Left forelimb (tissue), 1 donor: ENCODE measurements at regions not wholly inside any gene's neighbourhood (a gene's known extent, or its start where the extent isn't known, plus 50 kb on each side); places are given as distances from the start of the nearest gene placed in this dataset.

ENCODE experiments used
- DNase-seq: peaks from one replicate; pipeline ENCODE4 v3.0.0-alpha.2; 2018; ENCODE audit warnings: low spot score

GRCh38 chr7:25360451-25360850 is 132.2 kb upstream of the NPVF start:
- DNase-seq, result no peak

DNA sequence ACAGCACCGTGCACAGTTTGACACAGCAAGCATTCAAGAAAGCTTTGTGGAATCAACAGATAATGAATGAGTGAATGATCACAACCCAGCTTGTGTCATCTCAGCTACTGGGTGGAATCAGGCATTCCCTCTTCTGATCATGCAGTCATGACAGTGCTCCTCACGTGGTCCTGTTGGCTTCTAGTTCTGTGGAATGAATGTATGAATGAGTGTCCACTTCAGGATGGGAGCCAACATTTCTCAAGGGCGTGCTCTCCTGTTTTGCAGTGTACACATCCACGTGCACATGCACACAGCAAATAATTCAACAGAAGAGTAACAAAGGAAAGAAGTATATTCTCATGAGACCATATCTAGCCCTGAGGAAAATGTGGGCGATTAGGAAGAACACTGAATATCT is 133.1 kb upstream of the NPVF start:
- no peak for DNase-seq

- DNase-seq, result no peak
Observed at GRCh38 chr7:25361863-25362262, 133.6 kb upstream of the NPVF start.

GRCh38 chr7:25368599-25369201 is 140.4 kb upstream of the NPVF start:
- no peak for DNase-seq

DNA sequence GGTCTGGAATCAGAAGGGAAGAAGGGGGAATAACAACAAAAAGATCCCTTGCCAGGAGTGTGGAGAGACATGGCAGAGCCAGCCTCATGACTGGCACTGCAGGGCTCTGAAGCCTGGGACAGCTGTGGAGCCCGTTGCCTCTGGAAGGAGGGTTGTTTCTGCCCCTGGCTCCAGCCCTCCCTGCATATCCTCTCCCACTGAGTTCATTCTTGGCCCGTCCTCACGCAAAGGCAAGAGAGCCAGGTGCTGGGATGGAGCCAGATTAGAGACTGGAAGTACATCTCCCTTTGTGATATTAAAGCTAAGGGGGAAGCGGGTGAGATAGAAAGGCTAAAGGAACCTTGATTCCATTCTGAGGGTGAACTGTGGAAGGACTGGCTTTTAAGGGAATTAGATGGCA is 141.5 kb upstream of the NPVF start:
- no peak for DNase-seq

DNA sequence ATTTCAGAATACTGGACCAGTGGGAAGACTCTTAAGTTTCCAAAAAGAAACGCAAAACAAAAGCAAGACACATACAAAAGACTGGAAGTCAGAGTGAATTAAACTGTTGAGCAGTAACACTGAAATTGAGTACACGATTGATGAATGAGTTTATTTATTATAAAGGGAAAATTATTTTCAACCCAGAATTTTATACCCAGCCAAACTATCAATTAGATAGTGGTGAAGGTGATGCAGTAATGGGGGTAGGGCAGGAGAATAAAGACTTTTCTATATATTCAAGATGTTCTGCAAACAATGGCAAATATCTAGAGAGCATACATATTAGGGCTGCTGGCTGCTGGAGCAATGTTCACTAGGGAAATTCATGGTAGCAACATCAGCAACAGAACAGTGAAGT is 143.7 kb upstream of the NPVF start:
- DNase-seq, result no peak

GRCh38 chr7:25375805-25376600 is 147.7 kb upstream of the NPVF start:
- no peak for DNase-seq

GRCh38 chr7:25379351-25380300 is 151.3 kb upstream of the NPVF start:
- no peak for DNase-seq

DNA sequence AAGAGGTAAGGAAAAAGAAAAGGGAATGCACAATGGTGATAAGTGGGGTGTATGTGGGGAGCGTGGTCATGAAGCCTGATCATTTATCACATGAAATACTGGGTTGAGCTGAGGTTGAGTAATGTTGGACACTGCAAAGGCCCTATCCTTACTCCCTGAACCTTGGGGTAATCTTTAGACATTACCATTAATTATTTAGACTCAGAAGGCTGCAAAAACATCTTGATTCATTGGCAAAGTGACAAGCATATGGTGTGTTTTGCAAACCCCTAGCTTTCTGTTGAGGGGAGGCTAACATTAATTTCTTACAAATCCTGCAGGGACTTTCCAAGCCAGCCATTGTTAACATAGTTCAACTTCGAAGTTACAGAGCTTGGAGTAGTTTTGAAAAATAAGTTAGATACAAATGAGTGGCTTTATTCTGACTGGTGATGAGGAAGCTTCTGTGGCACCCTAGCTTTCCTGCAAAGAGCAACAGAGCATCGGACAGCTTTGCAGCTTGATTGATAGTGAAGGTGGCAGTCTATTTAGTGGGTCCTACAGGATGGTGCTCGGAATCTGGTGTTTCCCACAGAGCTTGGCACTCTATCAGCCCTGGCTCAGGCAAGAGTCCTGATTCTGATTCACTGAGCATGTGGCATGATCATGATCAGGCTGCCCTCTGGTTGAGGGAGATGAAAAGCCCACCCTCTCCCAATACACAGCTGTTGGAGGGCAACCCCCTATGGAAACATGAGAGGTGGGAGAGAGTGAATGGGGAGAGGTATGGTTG is 153.7 kb upstream of the NPVF start:
- no peak for DNase-seq

DNA sequence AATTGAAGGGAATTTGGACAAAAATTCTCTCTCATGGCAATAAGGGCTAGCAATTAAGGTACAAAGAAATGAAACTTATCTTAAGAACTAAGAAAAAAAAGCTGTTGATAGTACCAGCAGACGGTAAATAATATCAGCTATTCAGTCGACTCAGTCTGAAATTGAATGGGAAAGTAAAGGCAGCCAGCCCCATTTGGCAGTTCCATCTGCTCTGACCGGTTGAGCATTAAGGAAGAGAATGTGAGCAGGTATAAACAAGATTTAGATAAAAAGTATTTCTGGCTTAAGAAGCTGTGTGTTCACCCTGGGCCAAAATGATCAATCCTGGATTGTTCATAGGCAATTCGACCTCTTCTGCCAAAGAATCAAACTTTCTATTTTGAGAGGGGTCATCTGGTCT is 154.6 kb upstream of the NPVF start:
- DNase-seq, result no peak

DNA sequence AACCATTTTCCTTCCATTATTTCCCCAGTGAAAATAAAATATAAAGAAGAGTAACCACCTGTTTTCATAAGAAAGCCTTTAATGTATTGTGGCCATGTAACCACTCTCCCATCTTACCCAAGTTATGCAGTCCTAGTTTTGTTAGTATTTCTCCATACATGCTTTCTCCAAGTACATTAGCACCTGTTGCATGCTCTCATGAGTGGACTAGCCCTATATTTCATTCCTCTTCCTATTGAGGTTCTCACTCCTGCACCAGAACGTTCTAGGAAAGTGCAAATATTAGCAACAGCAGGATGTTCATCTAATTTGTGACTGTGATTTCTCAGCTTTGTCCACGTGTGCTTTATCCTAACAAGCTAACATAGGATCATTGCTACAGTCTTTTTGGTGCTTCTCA is 155.1 kb upstream of the NPVF start:
- no peak for DNase-seq

- DNase-seq, result no peak
Observed at GRCh38 chr7:25384788-25385505, 156.7 kb upstream of the NPVF start.

DNA sequence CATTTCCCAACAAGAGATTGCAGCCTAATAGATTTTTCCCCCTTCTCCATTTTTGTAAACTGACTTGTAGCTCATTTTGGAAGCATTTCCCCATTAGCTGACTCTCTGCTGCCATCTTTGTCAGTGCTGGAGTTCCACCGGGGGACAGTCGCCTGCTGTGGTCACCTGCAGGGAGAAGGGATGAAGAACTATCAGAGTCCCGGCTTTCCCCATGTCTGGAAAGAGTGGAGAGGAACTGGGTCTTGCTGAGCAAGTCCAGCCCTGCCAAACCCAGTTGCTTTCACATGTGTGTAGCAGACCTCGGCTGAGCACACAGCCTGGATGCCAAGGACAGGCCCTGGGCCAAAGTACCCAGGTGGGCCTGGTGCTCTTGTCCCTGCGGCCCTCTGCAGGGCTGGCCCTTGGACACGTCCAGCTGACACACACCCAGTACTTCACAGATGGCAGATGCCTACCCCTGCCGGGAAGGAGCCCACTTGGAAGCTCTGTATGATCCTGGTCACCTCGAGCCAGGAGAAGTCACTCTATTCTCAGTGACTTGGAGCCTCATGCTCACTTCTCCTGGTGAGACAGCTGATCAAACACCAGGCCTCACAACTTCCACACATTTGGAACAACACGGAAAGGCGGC is 157.3 kb upstream of the NPVF start:
- peak; percentile 74 for DNase-seq

DNA sequence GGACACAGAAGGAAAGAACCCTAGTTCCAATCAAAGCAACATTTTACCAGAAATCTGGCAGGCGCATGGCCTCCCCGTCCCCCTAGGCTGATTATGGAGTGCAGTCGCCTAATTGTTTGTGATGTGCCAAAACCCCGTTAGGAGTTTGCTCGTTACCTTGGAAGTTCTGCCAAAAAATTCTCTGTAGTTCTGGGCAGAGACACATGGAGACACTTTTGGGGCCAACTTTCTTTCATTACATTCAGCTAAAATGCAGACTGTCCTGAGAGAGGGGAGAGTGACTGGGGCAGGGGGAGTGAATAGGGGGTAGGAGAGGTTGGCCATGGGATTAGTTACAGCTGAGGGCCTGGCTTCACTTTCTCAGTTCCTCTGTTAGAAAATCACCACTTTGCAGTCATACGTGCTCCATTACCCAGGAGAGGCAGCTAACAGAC is 158.0 kb upstream of the NPVF start:
- DNase-seq, result peak; percentile 74

DNA sequence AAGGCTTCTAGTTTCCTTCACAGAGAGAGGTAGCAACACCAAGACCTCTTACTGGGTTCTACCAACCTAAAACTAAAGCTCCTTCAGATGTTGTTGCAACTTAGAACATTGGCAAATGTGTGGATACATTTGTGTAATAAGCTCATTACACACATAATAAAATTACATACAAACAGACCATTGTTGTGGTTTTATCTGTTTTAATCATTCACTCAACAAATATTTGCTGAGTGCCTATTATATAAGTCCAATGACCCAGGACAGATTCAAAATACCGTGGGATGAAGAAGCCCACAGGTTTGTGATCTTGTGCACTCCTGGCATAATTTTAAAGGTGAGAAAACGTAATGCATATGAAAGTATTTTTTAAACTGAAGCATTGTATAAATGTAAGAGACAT is 160.4 kb upstream of the NPVF start:
- DNase-seq, result no peak

GRCh38 chr7:25389489-25390106 is 161.3 kb upstream of the NPVF start:
- DNase-seq, result no peak

DNA sequence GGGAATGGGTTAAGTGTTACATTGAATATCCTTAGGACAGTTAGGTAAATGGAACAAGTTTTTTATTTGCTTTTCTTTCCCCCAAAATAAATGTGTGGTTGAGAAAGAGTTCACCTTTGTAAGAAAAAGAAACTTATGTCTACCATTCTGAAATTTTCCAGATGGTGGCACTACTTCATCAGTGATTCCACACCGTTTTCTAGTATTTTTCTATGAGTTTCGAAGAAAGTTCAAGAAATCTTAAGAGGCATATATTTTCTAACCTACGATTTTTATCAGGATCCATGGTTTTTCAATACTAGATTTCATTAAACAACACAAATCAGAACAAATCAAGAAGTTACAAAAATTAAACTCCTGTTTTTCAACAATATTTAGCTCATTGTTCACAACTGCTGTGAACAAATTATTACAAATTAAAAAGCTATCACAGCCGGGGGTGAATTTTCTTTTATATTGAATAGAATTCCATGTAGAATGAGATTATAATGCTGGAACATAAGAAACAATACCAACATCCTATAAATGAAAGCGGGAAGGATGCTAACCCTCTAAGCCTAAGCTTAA is 163.1 kb upstream of the NPVF start:
- no peak for DNase-seq

DNA sequence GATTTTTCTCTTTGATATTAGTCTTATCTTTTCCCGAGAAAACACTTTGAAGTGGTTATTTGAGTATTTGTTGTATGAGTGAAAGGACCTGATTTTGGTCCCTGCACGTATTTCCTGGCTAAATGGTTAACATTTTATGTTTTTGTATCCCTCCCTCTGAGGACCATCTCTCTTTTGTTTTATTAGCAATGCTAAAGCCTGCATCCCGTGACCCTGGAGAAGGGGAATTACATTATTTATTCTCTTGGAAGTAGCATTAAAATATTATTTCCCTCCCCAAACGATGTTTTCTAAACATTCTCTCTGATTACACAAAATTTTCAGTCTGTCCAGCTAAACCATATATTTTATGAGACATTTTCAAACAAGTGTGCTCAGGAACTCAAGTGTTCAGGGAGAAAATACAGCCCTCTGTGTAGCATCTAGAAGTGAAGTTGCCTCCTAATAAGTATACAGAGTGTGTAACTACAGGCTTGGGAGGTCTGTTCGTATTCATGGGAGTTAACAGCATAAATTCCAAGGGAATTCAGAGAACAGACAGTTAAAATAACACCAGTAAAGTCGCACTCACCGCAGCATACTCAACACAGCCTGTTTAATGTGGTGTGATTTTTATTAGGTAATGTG is 163.8 kb upstream of the NPVF start:
- DNase-seq, result no peak

DNA sequence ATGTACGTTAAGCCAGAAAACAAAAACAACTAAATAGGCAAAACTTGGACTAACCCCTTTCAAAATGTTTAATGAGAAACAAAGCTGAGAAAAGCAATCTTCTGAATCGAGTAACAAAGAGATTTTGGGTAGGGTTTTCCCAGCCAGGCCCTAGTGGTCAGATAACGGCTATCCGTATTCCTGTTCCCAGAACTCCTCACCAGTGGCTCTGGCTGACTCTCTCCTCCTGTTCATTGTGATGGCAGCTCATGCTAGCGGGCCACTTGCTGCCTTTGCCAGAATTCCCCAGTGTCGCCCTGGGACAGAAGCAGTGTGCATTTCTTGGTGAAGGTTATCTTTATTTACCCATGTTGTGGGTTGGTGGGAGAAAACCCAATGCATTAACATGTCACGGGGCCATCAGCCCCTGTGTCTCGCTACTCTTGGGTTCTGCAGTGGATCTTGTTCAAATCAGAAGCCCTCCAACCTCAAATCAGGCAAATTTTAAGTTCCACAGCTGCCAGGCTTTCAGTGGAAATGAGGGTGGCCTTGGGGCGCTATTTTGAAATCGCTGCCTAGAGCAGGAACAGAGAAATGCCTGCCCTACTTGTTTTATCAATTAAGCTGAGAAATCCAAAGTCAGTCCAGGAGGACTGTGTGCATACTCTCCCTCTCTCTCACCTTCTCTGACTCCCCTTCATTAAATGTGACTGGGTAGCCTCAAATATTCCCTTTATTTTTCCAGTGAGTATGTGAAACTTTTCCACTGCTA is 164.5 kb upstream of the NPVF start:
- DNase-seq, result no peak
